HepG2 (cell line): ENCODE measurements at regions not wholly inside any gene's neighbourhood (a gene's known extent, or its start where the extent isn't known, plus 50 kb on each side); places are given as distances from the start of the nearest gene placed in this dataset.

Experiments used
- ATF7 ChIP-seq, 2 experiments: fragments of 450-650 bp in 1 of 2; sonication (generic) in 1 of 2; formaldehyde crosslinking in 1 of 2; IDR thresholded peaks; 2 replicates each; pipeline versions ENCODE4 v1.4.0 to v1.6.1; 2016 to 2020; ENCODE audit warnings: antibody characterized with exemption in 1 of 2, mild to moderate bottlenecking in 1 of 2, missing genetic modification reagents in 1 of 2
- BRD4 ChIP-seq: sonication (generic); formaldehyde crosslinking; IDR thresholded peaks from 2 replicates; pipeline ENCODE4 v1.4.0; 2020; ENCODE audit warnings: missing genetic modification reagents
- CTCF ChIP-seq: sonication (generic); formaldehyde crosslinking; IDR thresholded peaks from 2 replicates; pipeline ENCODE4 v1.5.0; 2020; ENCODE audit warnings: mild to moderate bottlenecking, missing genetic modification reagents, moderate library complexity
- IRF9 ChIP-seq: sonication (generic); formaldehyde crosslinking; IDR thresholded peaks from 2 replicates; pipeline ENCODE4 v1.8.0; 2022; ENCODE audit warnings: missing genetic modification reagents, mild to moderate bottlenecking, borderline replicate concordance
- MAX ChIP-seq: IDR thresholded peaks from 2 replicates; pipeline ENCODE4 v1.6.1; 2012; ENCODE audit warnings: inconsistent platforms
- MEF2D ChIP-seq: sonication (generic); formaldehyde crosslinking; IDR thresholded peaks from 2 replicates; pipeline ENCODE4 v1.5.1; 2020; ENCODE audit warnings: mild to moderate bottlenecking, missing genetic modification reagents
- PATZ1 ChIP-seq: sonication (generic); formaldehyde crosslinking; IDR thresholded peaks from 2 replicates; pipeline ENCODE4 v1.4.0; 2020; ENCODE audit warnings: missing genetic modification reagents
- THRA ChIP-seq: sonication (generic); formaldehyde crosslinking; IDR thresholded peaks from 2 replicates; pipeline ENCODE4 v1.4.0; 2020; ENCODE audit warnings: missing genetic modification reagents, borderline replicate concordance
- ZBTB1 ChIP-seq: sonication (generic); formaldehyde crosslinking; IDR thresholded peaks from 2 replicates; pipeline ENCODE4 v1.4.0; 2020; ENCODE audit warnings: missing genetic modification reagents, borderline replicate concordance
- ZBTB33 ChIP-seq: sonication (generic); formaldehyde crosslinking; IDR thresholded peaks from 2 replicates; pipeline ENCODE4 v1.4.0; 2020; ENCODE audit warnings: missing genetic modification reagents

GRCh38 chr2:82599021-82599420 is 1860.1 kb downstream of the SUCLG1 start:
- no peak for TF ChIP-seq MEF2D (CRISPR knock-in tag)
- TF ChIP-seq ATF7 (IDR thresholded peaks at IDR 0.05), result no peak
- no peak for TF ChIP-seq ATF7 (CRISPR knock-in tag; IDR thresholded peaks at IDR 0.05)
- no peak for TF ChIP-seq CTCF (CRISPR knock-in tag)
- TF ChIP-seq BRD4, result no peak
- TF ChIP-seq ZBTB1 (CRISPR knock-in tag), result no peak
- TF ChIP-seq PATZ1 (CRISPR knock-in tag), result no peak
- no peak for TF ChIP-seq THRA (CRISPR knock-in tag)
- no peak for TF ChIP-seq IRF9 (CRISPR knock-in tag)
- TF ChIP-seq MAX, result no peak
- TF ChIP-seq ZBTB33 (CRISPR knock-in tag), result no peak
